HG03354 (cell line): ENCODE measurements at regions not wholly inside any gene's neighbourhood (a gene's known extent, or its start where the extent isn't known, plus 50 kb on each side); places are given as distances from the start of the nearest gene placed in this dataset.
"Not testable (repeated sequence)": the region's sequence is repeated elsewhere in the genome, so short reads cannot be mapped to it uniquely, and the experiment has no call there.

Experiments used
- ATAC-seq: cut with Tn5 transposase; IDR thresholded peaks from one replicate; pipeline ENCODE4 v1.9.1; 2021; ENCODE audit warnings: mild to moderate bottlenecking; ENCODE audit not compliant: unreplicated experiment, poor library complexity, severe bottlenecking

- ATAC-seq = no peak
Measured at GRCh38 chr1:229900220-229900619, 166.8 kb upstream of the GALNT2 start.

GRCh38 chr1:229905031-229905545, 161.9 kb upstream of the GALNT2 start:
- ATAC-seq = no peak

GRCh38 chr1:229905652-229906051, 161.4 kb upstream of the GALNT2 start:
- ATAC-seq = no peak

- ATAC-seq = no peak
Measured at GRCh38 chr1:229907884-229908638, 159.0 kb upstream of the GALNT2 start.

GRCh38 chr1:229908689-229909088, 158.3 kb upstream of the GALNT2 start:
- no peak for ATAC-seq

GRCh38 chr1:229913489-229913888, 153.5 kb upstream of the GALNT2 start:
- no peak for ATAC-seq

GRCh38 chr1:229919488-229919887, 147.6 kb upstream of the GALNT2 start:
- not testable (repeated sequence) for ATAC-seq

GRCh38 chr1:229920683-229921082, 146.4 kb upstream of the GALNT2 start:
- ATAC-seq = no peak

GRCh38 chr1:229922249-229922648, 144.8 kb upstream of the GALNT2 start:
- no peak for ATAC-seq

- no peak for ATAC-seq
Measured at GRCh38 chr1:229924639-229925038, 142.4 kb upstream of the GALNT2 start.

- no peak for ATAC-seq
Measured at GRCh38 chr1:229928767-229929166, 138.3 kb upstream of the GALNT2 start.

- ATAC-seq = not testable (repeated sequence)
Measured at GRCh38 chr1:229931751-229932150, 135.3 kb upstream of the GALNT2 start.

- not testable (repeated sequence) for ATAC-seq
Measured at GRCh38 chr1:229935157-229935556, 131.9 kb upstream of the GALNT2 start.

- no peak for ATAC-seq
Measured at GRCh38 chr1:229938551-229938950, 128.5 kb upstream of the GALNT2 start.

GRCh38 chr1:229940684-229941083, 126.4 kb upstream of the GALNT2 start:
- no peak for ATAC-seq

- no peak for ATAC-seq
Measured at GRCh38 chr1:229941160-229941559, 125.9 kb upstream of the GALNT2 start.

GRCh38 chr1:229941831-229942230, 125.2 kb upstream of the GALNT2 start:
- no peak for ATAC-seq

- no peak for ATAC-seq
Measured at GRCh38 chr1:229942501-229942900, 124.5 kb upstream of the GALNT2 start.

- ATAC-seq = no peak
Measured at GRCh38 chr1:229943148-229943714, 123.8 kb upstream of the GALNT2 start.

GRCh38 chr1:229943988-229944743, 122.9 kb upstream of the GALNT2 start:
- ATAC-seq = no peak

- ATAC-seq = no peak
Measured at GRCh38 chr1:229945795-229946194, 121.2 kb upstream of the GALNT2 start.
